ENCODE measurements at regions not wholly inside any gene's neighbourhood (a gene's known extent, or its start where the extent isn't known, plus 50 kb on each side); places are given as distances from the start of the nearest gene placed in this dataset.

- Histone ChIP-seq H3K27ac (no peak overlapping the region), H3K27me3 (peaks cover 0 to 20% of the 10 kb centered on the region in 2 donors), H3K36me3 (no peaks in the 10 kb centered on the region)
Measured at GRCh38 chr3:13262493-13263211, 157.5 kb downstream of the NUP210 start.

GRCh38 chr3:13261892-13262291 lies 158.2 kb downstream of the NUP210 start:
- peaks cover 0 to 4% (median 2%) of the 10 kb centered on the region in 4 donors for H3K4me1 ChIP-seq
- H3K9me3 ChIP-seq, result no peaks in the 10 kb centered on the region
- H3K27ac ChIP-seq, result no peak overlapping the region
- intact Hi-C loops (cut with DNase I; ENCODE audit: low total_unique reads), result no loop called here
- DNase-seq, result no peak
- no peak overlapping the region for H3K4me3 ChIP-seq
- no peak for TF ChIP-seq CTCF (IDR thresholded peaks at IDR 0.05)
- no peaks in the 10 kb centered on the region for H3K36me3 ChIP-seq
- H3K27me3 ChIP-seq, result peaks cover 0 to 21% of the 10 kb centered on the region in 2 donors

More at GRCh38 chr3:13262493-13263211, 157.5 kb downstream of the NUP210 start:
- no peaks in the 10 kb centered on the region for H3K9me3 ChIP-seq
- no peak for DNase-seq
- H3K4me3 ChIP-seq, result no peak overlapping the region
- intact Hi-C loops (cut with DNase I; ENCODE audit: low total_unique reads), result no loop called here
- no peak for TF ChIP-seq CTCF (IDR thresholded peaks at IDR 0.05)
- H3K4me1 ChIP-seq, result peaks cover 0 to 4% (median 2%) of the 10 kb centered on the region in 4 donors

DNA sequence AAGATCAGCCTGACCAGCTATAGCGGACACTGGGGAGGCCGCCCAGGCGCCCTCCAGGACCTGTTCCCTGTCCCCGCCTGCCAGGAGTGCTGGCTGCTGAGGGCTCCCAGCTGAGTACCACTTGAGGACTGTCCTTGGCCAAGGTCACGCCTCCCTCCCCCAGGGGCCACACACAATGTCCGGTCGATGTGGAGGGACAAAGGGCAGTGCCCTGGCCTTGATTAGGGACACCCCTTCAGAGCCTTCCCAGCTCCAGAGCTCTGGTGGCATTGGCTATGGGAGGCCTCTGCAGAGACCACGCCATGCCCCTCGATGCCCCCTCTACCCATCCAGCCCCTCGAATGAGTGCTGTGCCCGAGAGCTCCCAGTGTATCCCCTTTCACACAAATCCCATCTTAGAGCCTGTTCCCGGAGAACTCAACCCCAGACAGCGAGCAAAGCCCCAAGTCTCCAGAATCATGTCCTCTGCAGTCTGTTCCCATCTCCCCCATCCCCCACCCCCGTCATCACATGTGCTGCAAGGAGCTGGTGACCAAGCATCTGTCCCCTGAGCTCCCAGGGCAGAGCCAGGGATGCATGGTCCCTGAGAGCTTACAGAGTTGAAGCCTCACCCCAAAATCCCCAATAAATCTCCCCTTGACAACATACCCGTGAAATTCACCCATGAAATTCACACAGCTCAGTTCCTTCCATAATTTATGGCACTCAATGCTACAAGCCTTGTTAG lies 158.9 kb downstream of the NUP210 start:
- intact Hi-C loops (cut with DNase I; ENCODE audit: low total_unique reads), result no loop called here

DNA sequence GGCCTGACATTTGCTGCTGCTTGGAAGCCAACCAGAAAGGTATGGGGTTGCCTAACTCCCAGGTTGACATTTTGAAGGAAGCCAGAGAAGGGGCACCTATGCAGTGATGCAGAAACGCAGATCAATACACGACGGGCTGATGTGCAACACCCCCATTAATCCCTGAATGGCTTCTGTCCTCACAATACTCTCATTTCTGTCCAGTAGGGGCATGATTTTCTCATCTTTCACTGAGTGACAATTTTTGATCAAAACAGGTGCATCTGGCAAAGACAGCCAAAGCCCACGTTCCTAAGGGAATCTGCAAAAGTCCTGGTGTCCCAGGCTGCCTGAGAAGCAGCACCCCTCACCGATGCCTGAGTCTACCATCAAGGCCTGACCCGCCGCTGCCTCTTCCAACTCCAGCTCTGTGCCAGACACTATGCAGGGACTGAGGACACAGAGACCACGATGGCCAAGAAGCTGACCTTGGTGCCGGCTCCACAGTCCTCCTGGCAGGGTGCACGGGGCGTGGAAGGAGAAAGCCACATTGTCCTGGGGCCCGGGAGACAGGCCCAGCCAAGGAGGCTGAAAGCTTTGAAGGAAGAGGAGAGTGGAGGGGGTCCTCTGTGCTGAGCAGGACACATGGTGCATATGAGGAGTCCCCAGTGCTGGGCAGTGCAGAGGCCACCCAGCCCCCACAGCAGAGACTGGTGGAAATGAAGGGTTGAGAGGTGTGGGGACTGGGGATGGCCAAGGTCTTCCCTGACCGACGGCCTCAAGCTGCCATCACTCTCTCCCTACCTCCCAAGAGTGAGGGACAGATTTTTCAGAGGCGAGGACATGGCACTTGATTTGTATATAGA lies 159.6 kb downstream of the NUP210 start:
- DNase-seq, result no peak
- no peaks in the 10 kb centered on the region for H3K9me3 ChIP-seq
- H3K27ac ChIP-seq, result no peak overlapping the region
- intact Hi-C loops (cut with DNase I; ENCODE audit: low total_unique reads), result no loop called here
- H3K36me3 ChIP-seq, result no peaks in the 10 kb centered on the region
- H3K27me3 ChIP-seq, result peaks cover 0 to 19% of the 10 kb centered on the region in 2 donors
- H3K4me1 ChIP-seq, result peaks cover 0 to 4% (median 2%) of the 10 kb centered on the region in 4 donors
- H3K4me3 ChIP-seq, result no peak overlapping the region
- no peak for TF ChIP-seq CTCF (IDR thresholded peaks at IDR 0.05)

More for the DNA sequence above, 158.9 kb downstream of the NUP210 start:
- H3K27ac ChIP-seq, result no peak overlapping the region
- DNase-seq, result no peak
- no peaks in the 10 kb centered on the region for H3K9me3 ChIP-seq
- H3K36me3 ChIP-seq, result no peaks in the 10 kb centered on the region
- H3K4me3 ChIP-seq, result no peak overlapping the region
- H3K27me3 ChIP-seq, result peaks cover 0 to 20% of the 10 kb centered on the region in 2 donors
- no peak for TF ChIP-seq CTCF (IDR thresholded peaks at IDR 0.05)
- peaks cover 0 to 4% (median 2%) of the 10 kb centered on the region in 4 donors for H3K4me1 ChIP-seq

- Histone ChIP-seq H3K36me3 (no peaks in the 10 kb centered on the region), H3K4me1 (peaks cover 0 to 4% (median 2%) of the 10 kb centered on the region in 4 donors), H3K27ac (no peak overlapping the region), H3K4me3 (no peak overlapping the region), H3K9me3 (no peaks in the 10 kb centered on the region), H3K27me3 (peaks cover 0 to 12% of the 10 kb centered on the region in 2 donors)
- no peak for DNase-seq
- intact Hi-C loops (cut with DNase I; ENCODE audit: low total_unique reads), result no loop called here
- no peak for TF ChIP-seq CTCF (IDR thresholded peaks at IDR 0.05)
Measured at GRCh38 chr3:13259831-13260230, 160.3 kb downstream of the NUP210 start.

Data from tibial artery (tissue), 4 donors.